ENCODE measurements at regions not wholly inside any gene's neighbourhood (a gene's known extent, or its start where the extent isn't known, plus 50 kb on each side); places are given as distances from the start of the nearest gene placed in this dataset.

DNA sequence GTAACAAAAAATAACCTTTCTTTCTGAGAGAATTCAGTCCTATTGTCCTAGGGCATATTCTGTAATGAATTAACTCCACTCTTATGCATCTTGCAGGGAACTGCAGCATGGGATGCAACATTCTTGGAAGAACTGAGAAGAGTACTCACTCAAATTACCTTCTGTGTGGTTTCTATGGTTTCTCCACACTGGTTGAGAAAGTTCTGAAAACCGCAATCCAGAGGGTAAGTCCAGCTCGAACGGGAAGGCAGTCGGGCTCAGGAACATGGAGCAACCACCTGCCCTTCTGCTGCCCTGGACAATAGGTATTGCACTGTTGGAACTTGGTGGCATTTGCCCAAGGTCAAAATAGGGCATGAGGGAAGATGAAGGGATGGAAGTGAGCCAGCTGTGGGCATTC is 59.6 kb upstream of the CDK13 start:
- in situ Hi-C loops (cut with MboI) (no loop called here), intact Hi-C loops (cut with micrococcal nuclease) (no loop called here)
- H4K20me1 ChIP-seq (replicated peaks; ENCODE audit: control insufficient read depth, insufficient read depth, low read length): no peaks in the 10 kb centered on the region
- H3K27me3 ChIP-seq (ENCODE audit: control insufficient read depth in 2 of 2, insufficient read depth in 2 of 2, low read length in 2 of 2): peaks cover 0 to 17% of the 10 kb centered on the region in 2 experiments; a peak in 3 of 5 replicates
- ATAC-seq (no peak), FAIRE-seq (no peak), DNase-seq (ENCODE audit: extremely low read depth in 1 of 4, low spot score in 3 of 4) (no peak)
- H3K9me1 ChIP-seq (ENCODE audit: control insufficient read depth, insufficient read depth, low read length): no peaks in the 10 kb centered on the region
- CTCF ChIA-PET (ENCODE audit: low intra/inter-chr PET ratio): no interaction called here
- H3K9ac ChIP-seq (ENCODE audit: insufficient read depth in 1 of 2, low read depth in 2 of 2, low read length in 2 of 2): no peak overlapping the region
- no peaks in the 10 kb centered on the region for H3K36me3 ChIP-seq (ENCODE audit: control insufficient read depth, insufficient read depth, low read length)
- no TSS peak for BruUV-seq (replicated peaks)
- H3K4me2 ChIP-seq (ENCODE audit: insufficient read depth, low read length): no peak overlapping the region
- H3K27ac ChIP-seq (ENCODE audit: extremely low read depth, low read depth, low read length): no peak overlapping the region
- no peak overlapping the region for H2AFZ ChIP-seq (ENCODE audit: low read depth, low read length)
- POLR2A ChIA-PET: no interaction called here
- no peaks in the 10 kb centered on the region for H3K9me3 ChIP-seq (replicated peaks; ENCODE audit: control insufficient read depth, insufficient read depth, low read depth, low read length)
- WGBS (ENCODE audit: insufficient coverage, low coverage, missing lambda C conversion rate): 2% methylated on average over 4 of the region's 4 CpGs
- H3K79me2 ChIP-seq (ENCODE audit: control insufficient read depth, insufficient read depth, low read length): no peaks in the 10 kb centered on the region
- no peak overlapping the region for H3K4me3 ChIP-seq
- H3K4me1 ChIP-seq (replicated peaks in 1 of 2; ENCODE audit: control insufficient read depth in 2 of 2, insufficient read depth in 2 of 2, low read length in 2 of 2): no peaks in the 10 kb centered on the region
- TF ChIP-seq, protein P1, sequence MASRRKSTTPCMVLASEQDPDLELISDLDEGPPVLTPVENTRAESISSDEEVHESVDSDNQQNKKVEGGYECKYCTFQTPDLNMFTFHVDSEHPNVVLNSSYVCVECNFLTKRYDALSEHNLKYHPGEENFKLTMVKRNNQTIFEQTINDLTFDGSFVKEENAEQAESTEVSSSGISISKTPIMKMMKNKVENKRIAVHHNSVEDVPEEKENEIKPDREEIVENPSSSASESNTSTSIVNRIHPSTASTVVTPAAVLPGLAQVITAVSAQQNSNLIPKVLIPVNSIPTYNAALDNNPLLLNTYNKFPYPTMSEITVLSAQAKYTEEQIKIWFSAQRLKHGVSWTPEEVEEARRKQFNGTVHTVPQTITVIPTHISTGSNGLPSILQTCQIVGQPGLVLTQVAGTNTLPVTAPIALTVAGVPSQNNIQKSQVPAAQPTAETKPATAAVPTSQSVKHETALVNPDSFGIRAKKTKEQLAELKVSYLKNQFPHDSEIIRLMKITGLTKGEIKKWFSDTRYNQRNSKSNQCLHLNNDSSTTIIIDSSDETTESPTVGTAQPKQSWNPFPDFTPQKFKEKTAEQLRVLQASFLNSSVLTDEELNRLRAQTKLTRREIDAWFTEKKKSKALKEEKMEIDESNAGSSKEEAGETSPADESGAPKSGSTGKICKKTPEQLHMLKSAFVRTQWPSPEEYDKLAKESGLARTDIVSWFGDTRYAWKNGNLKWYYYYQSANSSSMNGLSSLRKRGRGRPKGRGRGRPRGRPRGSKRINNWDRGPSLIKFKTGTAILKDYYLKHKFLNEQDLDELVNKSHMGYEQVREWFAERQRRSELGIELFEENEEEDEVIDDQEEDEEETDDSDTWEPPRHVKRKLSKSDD (conservative IDR thresholded peaks at IDR 0.05; ENCODE audit: low read length): no peak
- no peak for TF ChIP-seq ZNF41 (CRISPR knock-in tag; conservative IDR thresholded peaks at IDR 0.05)
- TF ChIP-seq, protein P2, sequence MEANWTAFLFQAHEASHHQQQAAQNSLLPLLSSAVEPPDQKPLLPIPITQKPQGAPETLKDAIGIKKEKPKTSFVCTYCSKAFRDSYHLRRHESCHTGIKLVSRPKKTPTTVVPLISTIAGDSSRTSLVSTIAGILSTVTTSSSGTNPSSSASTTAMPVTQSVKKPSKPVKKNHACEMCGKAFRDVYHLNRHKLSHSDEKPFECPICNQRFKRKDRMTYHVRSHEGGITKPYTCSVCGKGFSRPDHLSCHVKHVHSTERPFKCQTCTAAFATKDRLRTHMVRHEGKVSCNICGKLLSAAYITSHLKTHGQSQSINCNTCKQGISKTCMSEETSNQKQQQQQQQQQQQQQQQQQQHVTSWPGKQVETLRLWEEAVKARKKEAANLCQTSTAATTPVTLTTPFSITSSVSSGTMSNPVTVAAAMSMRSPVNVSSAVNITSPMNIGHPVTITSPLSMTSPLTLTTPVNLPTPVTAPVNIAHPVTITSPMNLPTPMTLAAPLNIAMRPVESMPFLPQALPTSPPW (CRISPR knock-in tag; IDR thresholded peaks at IDR 0.05): no peak
- no peak for TF ChIP-seq POLR2B (IDR thresholded peaks at IDR 0.05; ENCODE audit: low read depth, partially characterized antibody)
- no peak for TF ChIP-seq MTA1 (IDR thresholded peaks at IDR 0.05; ENCODE audit: borderline replicate concordance)
- TF ChIP-seq, protein P3, sequence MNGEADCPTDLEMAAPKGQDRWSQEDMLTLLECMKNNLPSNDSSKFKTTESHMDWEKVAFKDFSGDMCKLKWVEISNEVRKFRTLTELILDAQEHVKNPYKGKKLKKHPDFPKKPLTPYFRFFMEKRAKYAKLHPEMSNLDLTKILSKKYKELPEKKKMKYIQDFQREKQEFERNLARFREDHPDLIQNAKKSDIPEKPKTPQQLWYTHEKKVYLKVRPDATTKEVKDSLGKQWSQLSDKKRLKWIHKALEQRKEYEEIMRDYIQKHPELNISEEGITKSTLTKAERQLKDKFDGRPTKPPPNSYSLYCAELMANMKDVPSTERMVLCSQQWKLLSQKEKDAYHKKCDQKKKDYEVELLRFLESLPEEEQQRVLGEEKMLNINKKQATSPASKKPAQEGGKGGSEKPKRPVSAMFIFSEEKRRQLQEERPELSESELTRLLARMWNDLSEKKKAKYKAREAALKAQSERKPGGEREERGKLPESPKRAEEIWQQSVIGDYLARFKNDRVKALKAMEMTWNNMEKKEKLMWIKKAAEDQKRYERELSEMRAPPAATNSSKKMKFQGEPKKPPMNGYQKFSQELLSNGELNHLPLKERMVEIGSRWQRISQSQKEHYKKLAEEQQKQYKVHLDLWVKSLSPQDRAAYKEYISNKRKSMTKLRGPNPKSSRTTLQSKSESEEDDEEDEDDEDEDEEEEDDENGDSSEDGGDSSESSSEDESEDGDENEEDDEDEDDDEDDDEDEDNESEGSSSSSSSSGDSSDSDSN (IDR thresholded peaks at IDR 0.05; ENCODE audit: borderline replicate concordance in 1 of 2, low read depth in 2 of 2, low read length in 2 of 2): no peak
- TF ChIP-seq ZNF316 (IDR thresholded peaks at IDR 0.05): no peak
- TF ChIP-seq FIP1L1 (IDR thresholded peaks at IDR 0.05; ENCODE audit: low read depth, low read length, poor library complexity, severe bottlenecking): no peak
- TF ChIP-seq TEAD1 (CRISPR knock-in tag; IDR thresholded peaks at IDR 0.05): no peak
- TF ChIP-seq, protein P4, sequence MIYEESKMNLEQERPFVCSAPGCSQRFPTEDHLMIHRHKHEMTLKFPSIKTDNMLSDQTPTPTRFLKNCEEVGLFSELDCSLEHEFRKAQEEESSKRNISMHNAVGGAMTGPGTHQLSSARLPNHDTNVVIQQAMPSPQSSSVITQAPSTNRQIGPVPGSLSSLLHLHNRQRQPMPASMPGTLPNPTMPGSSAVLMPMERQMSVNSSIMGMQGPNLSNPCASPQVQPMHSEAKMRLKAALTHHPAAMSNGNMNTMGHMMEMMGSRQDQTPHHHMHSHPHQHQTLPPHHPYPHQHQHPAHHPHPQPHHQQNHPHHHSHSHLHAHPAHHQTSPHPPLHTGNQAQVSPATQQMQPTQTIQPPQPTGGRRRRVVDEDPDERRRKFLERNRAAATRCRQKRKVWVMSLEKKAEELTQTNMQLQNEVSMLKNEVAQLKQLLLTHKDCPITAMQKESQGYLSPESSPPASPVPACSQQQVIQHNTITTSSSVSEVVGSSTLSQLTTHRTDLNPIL (CRISPR knock-in tag; IDR thresholded peaks at IDR 0.05): no peak
- no peak for TF ChIP-seq ZNF232 (CRISPR knock-in tag; IDR thresholded peaks at IDR 0.05)
- no peak for TF ChIP-seq ZNF785 (CRISPR knock-in tag; IDR thresholded peaks at IDR 0.05)
- TF ChIP-seq, protein P5, sequence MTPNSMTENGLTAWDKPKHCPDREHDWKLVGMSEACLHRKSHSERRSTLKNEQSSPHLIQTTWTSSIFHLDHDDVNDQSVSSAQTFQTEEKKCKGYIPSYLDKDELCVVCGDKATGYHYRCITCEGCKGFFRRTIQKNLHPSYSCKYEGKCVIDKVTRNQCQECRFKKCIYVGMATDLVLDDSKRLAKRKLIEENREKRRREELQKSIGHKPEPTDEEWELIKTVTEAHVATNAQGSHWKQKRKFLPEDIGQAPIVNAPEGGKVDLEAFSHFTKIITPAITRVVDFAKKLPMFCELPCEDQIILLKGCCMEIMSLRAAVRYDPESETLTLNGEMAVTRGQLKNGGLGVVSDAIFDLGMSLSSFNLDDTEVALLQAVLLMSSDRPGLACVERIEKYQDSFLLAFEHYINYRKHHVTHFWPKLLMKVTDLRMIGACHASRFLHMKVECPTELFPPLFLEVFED (CRISPR knock-in tag; conservative IDR thresholded peaks at IDR 0.05): no peak
- TF ChIP-seq ARNT (IDR thresholded peaks at IDR 0.05): no peak
- TF ChIP-seq PHF21A (IDR thresholded peaks at IDR 0.05; ENCODE audit: borderline replicate concordance, low read depth): no peak

All from K562 (cell line).